HCT116 (cell line): ENCODE measurements at regions not wholly inside any gene's neighbourhood (a gene's known extent, or its start where the extent isn't known, plus 50 kb on each side); places are given as distances from the start of the nearest gene placed in this dataset.

Source experiments
- ATAC-seq: fragments of 200-7000 bp; cut with Tn5 transposase; 2 replicates; pipeline ENCODE4 v1.9.1; 2020; ENCODE audit warnings: mild to moderate bottlenecking, moderate library complexity
- BruUV-seq: library from RNA; stranded (reverse); fragments of 400-500 nt; replicated peaks from 2 replicates; lab custom pipeline; 2021; lab: Mats Ljungman, UMichigan
- CTCF ChIA-PET: fragments of 300-600 bp; sonication (Branson Sonifier 250); formaldehyde crosslinking; loops from one replicate; lab custom pipeline; 2021; ENCODE audit warnings: antibody characterized with exemption; lab: Charles Lee
- POLR2A ChIA-PET: fragments of 300-600, 350-600 bp; sonication (Branson Sonifier 250); formaldehyde crosslinking; loops from one replicate; lab custom pipeline; 2021; ENCODE audit warnings: antibody characterized with exemption; lab: Charles Lee
- RAD21 ChIA-PET, 2 experiments: fragments of 300-600 bp; sonication (Branson Sonifier 250); formaldehyde crosslinking; loops; one replicate each; lab custom pipeline; 2023; ENCODE audit warnings: low total read pairs in 2 of 2; ENCODE audit not compliant: uncharacterized antibody in 2 of 2, unreplicated experiment in 2 of 2, low non-redundant PET in 1 of 2; lab: Charles Lee
- DNase-seq: peaks from one replicate; pipeline ENCODE4 v3.0.0-alpha.2; 2010; ENCODE audit warnings: low read depth, low spot score
- H2AFZ ChIP-seq: fragments of 200-600 bp; shearing (Covaris generic), sonication (generic); 2 replicates; pipeline ENCODE4 v1.6.1; 2017; ENCODE audit warnings: low read depth, mixed run types, mixed read lengths, antibody characterized with exemption, low read length; ENCODE audit not compliant: poor library complexity, severe bottlenecking
- H3K27ac ChIP-seq: 2 replicates; pipeline ENCODE4 v1.5.1; 2012; ENCODE audit warnings: low read depth, low read length
- H3K27me3 ChIP-seq: fragments of 200-600 bp; sonication (generic); 2 replicates; pipeline ENCODE4 v1.6.1; 2016; ENCODE audit warnings: mixed run types, low read length, mixed read lengths; ENCODE audit not compliant: insufficient read depth
- H3K36me3 ChIP-seq, 2 experiments: fragments of 200-500 bp in 1 of 2; fragments of 200-600 bp in 1 of 2; sonication (Bioruptor generic) in 1 of 2; sonication (generic) in 1 of 2; 2 replicates each; pipeline versions ENCODE4 v1.5.1 to v1.6.1; 2014 to 2016; ENCODE audit warnings: low read length in 2 of 2, inconsistent platforms in 1 of 2, mixed read lengths in 1 of 2, mixed run types in 1 of 2; ENCODE audit not compliant: insufficient read depth in 2 of 2, control insufficient read depth in 1 of 2
- H3K4me1 ChIP-seq, 2 experiments: fragments of 200-600 bp in 1 of 2; sonication (generic) in 1 of 2; 2 replicates each; pipeline versions ENCODE4 v1.5.1 to v1.6.1; 2012 to 2017; ENCODE audit warnings: low read length in 2 of 2, inconsistent platforms in 1 of 2, mild to moderate bottlenecking in 1 of 2, mixed read lengths in 1 of 2, mixed run types in 1 of 2, moderate library complexity in 1 of 2; ENCODE audit not compliant: insufficient read depth in 2 of 2, control insufficient read depth in 1 of 2
- H3K4me2 ChIP-seq: fragments of 200-600 bp; sonication (generic); 2 replicates; pipeline ENCODE4 v1.6.1; 2017; ENCODE audit warnings: mixed run types, low read length, mixed read lengths
- H3K4me3 ChIP-seq, 2 experiments: fragments of 200-600 bp in 1 of 2; sonication (generic) in 1 of 2; replicated peaks in 1 of 2; 2 replicates each; pipeline ENCODE4 v1.5.1; 2011 to 2016; ENCODE audit warnings: low read length in 2 of 2, control low read depth in 1 of 2, low read depth in 1 of 2, mild to moderate bottlenecking in 1 of 2, mixed read lengths in 1 of 2, mixed run types in 1 of 2
- H3K79me2 ChIP-seq: fragments of 200-600 bp; sonication (generic); 2 replicates; pipeline ENCODE4 v1.6.1; 2017; ENCODE audit warnings: mild to moderate bottlenecking, mixed run types, low read length, moderate library complexity, mixed read lengths; ENCODE audit not compliant: insufficient read depth
- H3K9ac ChIP-seq: fragments of 200-600 bp; sonication (generic); 2 replicates; pipeline ENCODE4 v1.6.1; 2016; ENCODE audit warnings: low read length, mixed read lengths
- H3K9me2 ChIP-seq: fragments of 200-600 bp; sonication (generic), shearing (Covaris generic); 2 replicates; pipeline ENCODE4 v1.6.1; 2017; ENCODE audit warnings: mixed run types, mild to moderate bottlenecking, moderate library complexity; ENCODE audit not compliant: insufficient read depth
- H3K9me3 ChIP-seq, 2 experiments: fragments of 200-500 bp in 1 of 2; fragments of 200-600 bp in 1 of 2; sonication (Bioruptor generic) in 1 of 2; sonication (generic) in 1 of 2; 2 replicates each; pipeline ENCODE4 v1.6.1; 2014 to 2017; ENCODE audit warnings: low read length in 2 of 2, mixed read lengths in 2 of 2, inconsistent platforms in 1 of 2, low read depth in 1 of 2, mild to moderate bottlenecking in 1 of 2, mixed run types in 1 of 2, moderate library complexity in 1 of 2; ENCODE audit not compliant: control insufficient read depth in 1 of 2, insufficient read depth in 1 of 2
- H4K20me1 ChIP-seq: fragments of 200-600 bp; sonication (generic), shearing (Covaris generic); 2 replicates; pipeline ENCODE4 v1.6.1; 2017; ENCODE audit warnings: mixed run types, mild to moderate bottlenecking, moderate library complexity; ENCODE audit not compliant: insufficient read depth
- CBX3 ChIP-seq: IDR thresholded peaks from 2 replicates; pipeline ENCODE4 v1.6.1; 2012; ENCODE audit warnings: low read depth
- CEBPB ChIP-seq: IDR thresholded peaks from 2 replicates; pipeline ENCODE4 v1.6.1; 2012; ENCODE audit warnings: low read depth
- FOSL1 ChIP-seq: IDR thresholded peaks from 2 replicates; pipeline ENCODE4 v1.6.1; 2012; ENCODE audit warnings: low read depth
- SRF ChIP-seq: IDR thresholded peaks from 2 replicates; pipeline ENCODE4 v1.6.1; 2012; ENCODE audit warnings: low read depth
- TCF7L2 ChIP-seq: IDR thresholded peaks from 2 replicates; pipeline ENCODE4 v1.7.0; 2011; ENCODE audit warnings: borderline replicate concordance, inconsistent platforms; ENCODE audit not compliant: insufficient read depth, insufficient read length; ENCODE audit errors: extremely low read depth
- intact Hi-C: fragments of 100-400 bp; cut with micrococcal nuclease; formaldehyde crosslinking; loops from 2 replicates; pipeline ENCODE4 v1.10.0; 2022

DNA sequence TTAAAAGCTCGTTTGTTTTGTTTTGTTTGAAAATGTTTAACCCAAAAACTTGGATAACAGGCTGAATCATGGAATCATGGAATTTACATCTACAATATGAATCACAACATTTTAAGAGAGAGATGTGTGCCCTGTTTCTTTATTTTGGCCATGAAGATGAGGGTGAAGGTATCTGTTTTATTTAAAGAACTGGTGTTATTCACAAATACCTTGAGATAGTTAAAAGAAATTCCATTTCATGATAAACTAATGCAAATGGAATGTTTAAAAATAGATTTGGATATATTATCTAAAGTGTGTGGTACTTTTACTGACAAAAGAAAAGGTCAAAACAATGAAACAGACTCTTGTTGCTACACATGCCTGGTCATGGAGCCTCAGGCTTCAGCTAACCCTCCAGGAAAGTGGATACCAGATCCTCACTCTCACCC, 486.0 kb upstream of the CFAP20DC start:
- Histone ChIP-seq H4K20me1 (no peaks in the 10 kb centered on the region), H3K27me3 (peaks cover 21% of the 10 kb centered on the region), H3K27ac (no peak overlapping the region), H3K9ac (no peak overlapping the region), H2AFZ (no peak overlapping the region), H3K4me2 (no peak overlapping the region), H3K4me1 (no peaks in the 10 kb centered on the region), H3K79me2 (no peaks in the 10 kb centered on the region), H3K9me3 (no peaks in the 10 kb centered on the region), H3K9me2 (no peaks in the 10 kb centered on the region), H3K36me3 (no peaks in the 10 kb centered on the region), H3K4me3 (no peak overlapping the region)
- TF ChIP-seq CEBPB (no peak), FOSL1 (no peak), TCF7L2 (no peak), SRF (no peak)
- POLR2A ChIA-PET = no interaction called here
- DNase-seq (no peak), ATAC-seq (no peak)
- BruUV-seq = no TSS peak
- RAD21 ChIA-PET = no interaction called here
- intact Hi-C loops = no loop called here
- CTCF ChIA-PET = no interaction called here

DNA sequence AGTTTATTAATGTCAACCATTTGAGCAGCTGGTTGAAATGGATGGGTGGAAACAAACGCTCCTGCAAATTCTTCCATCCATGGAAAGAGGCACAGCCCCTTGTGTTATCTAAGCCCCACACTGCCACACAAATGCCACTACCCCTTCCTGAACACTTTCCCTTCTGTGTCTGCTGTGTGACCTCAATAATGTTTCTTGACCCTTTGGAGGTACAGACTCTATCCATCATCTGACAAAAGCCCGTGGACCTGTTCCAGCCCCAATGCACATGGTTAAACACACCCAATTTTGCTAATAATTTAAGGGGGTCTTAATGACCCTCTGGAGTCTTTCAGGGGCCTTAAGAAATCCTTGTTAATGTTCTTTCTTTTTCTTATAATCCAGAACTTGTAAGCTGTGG, 482.2 kb upstream of the CFAP20DC start:
- Histone ChIP-seq H3K9me2 (no peaks in the 10 kb centered on the region), H3K4me1 (no peaks in the 10 kb centered on the region), H2AFZ (no peak overlapping the region), H3K4me3 (no peak overlapping the region), H3K9me3 (no peaks in the 10 kb centered on the region), H4K20me1 (no peaks in the 10 kb centered on the region), H3K27ac (no peak overlapping the region), H3K27me3 (peaks cover 27% of the 10 kb centered on the region), H3K79me2 (no peaks in the 10 kb centered on the region), H3K9ac (no peak overlapping the region), H3K4me2 (no peak overlapping the region), H3K36me3 (no peaks in the 10 kb centered on the region)
- ATAC-seq = no peak
- ChIA-PET POLR2A (no interaction called here), RAD21 (no interaction called here), CTCF (no interaction called here)
- intact Hi-C loops = no loop called here
- no peak for TF ChIP-seq CBX3
- no TSS peak for BruUV-seq
- no peak for DNase-seq
